HEK293T (cell line): ENCODE measurements at regions not wholly inside any gene's neighbourhood (a gene's known extent, or its start where the extent isn't known, plus 50 kb on each side); places are given as distances from the start of the nearest gene placed in this dataset.

ENCODE experiments used
- CTCF ChIA-PET: fragments of 350-600 bp; formaldehyde crosslinking; extraction: SDS; loops from one replicate; lab custom pipeline; 2021; ENCODE audit warnings: antibody characterized with exemption, inconsistent platforms; lab: Yijun Ruan, JAX
- POLR2A ChIA-PET: fragments of 350-600 bp; formaldehyde crosslinking; extraction: SDS; loops from one replicate; lab custom pipeline; 2020; ENCODE audit warnings: antibody characterized with exemption, inconsistent platforms; lab: Yijun Ruan, JAX
- DNase-seq: peaks from one replicate; pipeline ENCODE4 v3.0.0; 2012; ENCODE audit warnings: mixed read lengths; ENCODE audit errors: extremely low spot score
- ARNT ChIP-seq: fragments of 450-650 bp; IDR thresholded peaks from 2 replicates; pipeline ENCODE4 v1.6.1; 2017; ENCODE audit warnings: mild to moderate bottlenecking
- BHLHE40 ChIP-seq: fragments of 450-650 bp; IDR thresholded peaks from 2 replicates; pipeline ENCODE4 v1.6.1; 2016; ENCODE audit warnings: mild to moderate bottlenecking, moderate library complexity, borderline replicate concordance
- CTBP1 ChIP-seq: fragments of 450-650 bp; IDR thresholded peaks from 2 replicates; pipeline ENCODE4 v1.6.1; 2016; ENCODE audit warnings: borderline replicate concordance
- ELF4 ChIP-seq: fragments of 450-650 bp; IDR thresholded peaks from 2 replicates; pipeline ENCODE4 v1.6.1; 2017; ENCODE audit warnings: antibody characterized with exemption
- FOXA1 ChIP-seq: fragments of 450-650 bp; IDR thresholded peaks from 2 replicates; pipeline ENCODE4 v1.6.1; 2016; ENCODE audit warnings: mild to moderate bottlenecking
- FOXK2 ChIP-seq: fragments of 450-650 bp; IDR thresholded peaks from 2 replicates; pipeline ENCODE4 v1.6.1; 2016; ENCODE audit warnings: mild to moderate bottlenecking
- FOXM1 ChIP-seq: fragments of 450-650 bp; IDR thresholded peaks from 2 replicates; pipeline ENCODE4 v1.6.1; 2017; ENCODE audit warnings: mild to moderate bottlenecking, borderline replicate concordance
- HDGF ChIP-seq: fragments of 450-650 bp; IDR thresholded peaks from 2 replicates; pipeline ENCODE4 v1.6.1; 2017; ENCODE audit warnings: antibody characterized with exemption, borderline replicate concordance
- L3MBTL2 ChIP-seq: fragments of 450-650 bp; conservative IDR thresholded peaks from 2 replicates; pipeline ENCODE4 v1.6.1; 2016; ENCODE audit warnings: mild to moderate bottlenecking
- LEF1 ChIP-seq: fragments of 450-650 bp; IDR thresholded peaks from 2 replicates; pipeline ENCODE4 v1.6.1; 2017; ENCODE audit warnings: mild to moderate bottlenecking, borderline replicate concordance
- NFRKB ChIP-seq: fragments of 450-650 bp; IDR thresholded peaks from 2 replicates; pipeline ENCODE4 v1.6.1; 2016; ENCODE audit warnings: mild to moderate bottlenecking, moderate library complexity
- PKNOX1 ChIP-seq: fragments of 450-650 bp; IDR thresholded peaks from 2 replicates; pipeline ENCODE4 v1.6.1; 2016
- SP1 ChIP-seq: fragments of 450-650 bp; IDR thresholded peaks from 2 replicates; pipeline ENCODE4 v1.6.1; 2017
- SUZ12 ChIP-seq: fragments of 450-650 bp; IDR thresholded peaks from 2 replicates; pipeline ENCODE4 v1.6.1; 2016; ENCODE audit warnings: mild to moderate bottlenecking
- TARDBP ChIP-seq: fragments of 450-650 bp; IDR thresholded peaks from 2 replicates; pipeline ENCODE4 v1.6.1; 2016
- ZNF384 ChIP-seq: fragments of 450-650 bp; IDR thresholded peaks from 2 replicates; pipeline ENCODE4 v1.6.1; 2016

- ChIA-PET POLR2A (no interaction called here), CTCF (interaction anchor here (0.6 kb wide), 1 partner anchor 351 kb away, joined by 8 read pairs; no protein-coding TSS in a partner anchor)
- TF ChIP-seq SUZ12 (no peak), ARNT (no peak), ZNF384 (no peak), HDGF (no peak), LEF1 (no peak), FOXM1 (no peak), CTBP1 (no peak), PKNOX1 (no peak), ELF4 (no peak)
- DNase-seq = no peak
Measured at GRCh38 chr19:5269926-5270325, 70.7 kb downstream of the PTPRS start.

GRCh38 chr19:5269279-5269678, 71.3 kb downstream of the PTPRS start:
- no peak for DNase-seq
- TF ChIP-seq ELF4 = no peak
- TF ChIP-seq NFRKB = no peak
- TF ChIP-seq ARNT = no peak
- no peak for TF ChIP-seq FOXA1
- TF ChIP-seq CTBP1 = no peak
- no peak for TF ChIP-seq LEF1
- no peak for TF ChIP-seq SP1
- no peak for TF ChIP-seq BHLHE40
- no peak for TF ChIP-seq SUZ12
- TF ChIP-seq L3MBTL2 = no peak
- TF ChIP-seq FOXK2 = no peak
- TF ChIP-seq TARDBP = no peak
- no peak for TF ChIP-seq ZNF384
- TF ChIP-seq PKNOX1 = no peak
- no peak for TF ChIP-seq FOXM1
- no peak for TF ChIP-seq HDGF
- ChIA-PET CTCF (no interaction called here), POLR2A (no interaction called here)

GRCh38 chr19:5268801-5269200, 71.8 kb downstream of the PTPRS start:
- CTCF ChIA-PET = no interaction called here
- TF ChIP-seq NFRKB (no peak), L3MBTL2 (no peak), ELF4 (no peak), LEF1 (no peak), PKNOX1 (no peak), FOXM1 (no peak), FOXK2 (no peak), ARNT (no peak), CTBP1 (no peak)
- no peak for DNase-seq
- POLR2A ChIA-PET = no interaction called here

- no peak for TF ChIP-seq HDGF
- no peak for TF ChIP-seq L3MBTL2
- no peak for TF ChIP-seq LEF1
- DNase-seq = no peak
- POLR2A ChIA-PET = no interaction called here
- CTCF ChIA-PET = no interaction called here
Measured at GRCh38 chr19:5265260-5265659, 75.4 kb downstream of the PTPRS start.

GRCh38 chr19:5264453-5264852, 76.2 kb downstream of the PTPRS start:
- CTCF ChIA-PET = no interaction called here
- DNase-seq = no peak
- POLR2A ChIA-PET = no interaction called here
- no peak for TF ChIP-seq ZNF384
- no peak for TF ChIP-seq TARDBP
- TF ChIP-seq BHLHE40 = no peak
- TF ChIP-seq L3MBTL2 = no peak
- TF ChIP-seq FOXK2 = no peak
- TF ChIP-seq FOXM1 = no peak
- TF ChIP-seq SUZ12 = no peak
- no peak for TF ChIP-seq ELF4

GRCh38 chr19:5263615-5264014, 77.0 kb downstream of the PTPRS start:
- DNase-seq = no peak
- ChIA-PET POLR2A (no interaction called here), CTCF (no interaction called here)
- no peak for TF ChIP-seq L3MBTL2
- TF ChIP-seq TARDBP = no peak
- no peak for TF ChIP-seq CTBP1
- TF ChIP-seq FOXA1 = no peak
- no peak for TF ChIP-seq BHLHE40
- TF ChIP-seq SP1 = no peak
- no peak for TF ChIP-seq FOXK2
- TF ChIP-seq ZNF384 = no peak
- no peak for TF ChIP-seq SUZ12
- TF ChIP-seq ELF4 = no peak
- TF ChIP-seq PKNOX1 = no peak

- POLR2A ChIA-PET = no interaction called here
Measured at GRCh38 chr19:5262721-5263120, 77.9 kb downstream of the PTPRS start.

More at GRCh38 chr19:5262721-5263120, 77.9 kb downstream of the PTPRS start:
- TF ChIP-seq FOXM1 = no peak
- no peak for TF ChIP-seq PKNOX1
- TF ChIP-seq ARNT = no peak
- no peak for TF ChIP-seq BHLHE40
- TF ChIP-seq ELF4 = no peak
- no peak for TF ChIP-seq ZNF384
- TF ChIP-seq SUZ12 = no peak
- TF ChIP-seq L3MBTL2 = no peak
- TF ChIP-seq TARDBP = no peak
- TF ChIP-seq SP1 = no peak
- no peak for TF ChIP-seq CTBP1
- no peak for TF ChIP-seq HDGF
- no peak for TF ChIP-seq FOXA1
- TF ChIP-seq NFRKB = no peak
- no peak for TF ChIP-seq FOXK2
- TF ChIP-seq LEF1 = no peak
- DNase-seq = no peak
- CTCF ChIA-PET = no interaction called here
